SK-N-SH (cell line): ENCODE measurements at regions not wholly inside any gene's neighbourhood (a gene's known extent, or its start where the extent isn't known, plus 50 kb on each side); places are given as distances from the start of the nearest gene placed in this dataset.

Experiments
- CTCF ChIA-PET: fragments of 300-600, 350-600 bp; formaldehyde crosslinking; extraction: SDS; loops from one replicate; lab custom pipeline; 2021; lab: Yijun Ruan, JAX
- POLR2A ChIA-PET: fragments of 350-600 bp; sonication (Branson Sonifier 250); formaldehyde crosslinking; extraction: SDS; loops from one replicate; lab custom pipeline; 2020; ENCODE audit warnings: antibody characterized with exemption, inconsistent platforms; lab: Yijun Ruan, JAX
- DNase-seq: peaks from one replicate; pipeline ENCODE4 v3.0.0; 2012
- H2AFZ ChIP-seq: fragments of 200-600 bp; sonication (generic); 2 replicates; pipeline ENCODE4 v1.8.1; 2016; ENCODE audit warnings: antibody characterized with exemption, mild to moderate bottlenecking, low read depth
- H3F3A ChIP-seq: fragments of 200-600 bp; sonication (generic); replicated peaks from 2 replicates; pipeline ENCODE3; 2016; ENCODE audit warnings: antibody characterized with exemption, mild to moderate bottlenecking; ENCODE audit not compliant: insufficient read depth
- H3K27ac ChIP-seq, 2 experiments: fragments of 200-500 bp in 1 of 2; fragments of 200-600 bp in 1 of 2; sonication (Bioruptor generic) in 1 of 2; sonication (generic), shearing (Covaris generic) in 1 of 2; 2 replicates each; pipeline versions ENCODE4 v1.5.1 to v1.6.1; 2014 to 2016; ENCODE audit warnings: low read depth in 2 of 2, inconsistent platforms in 1 of 2, low read length in 1 of 2, mild to moderate bottlenecking in 1 of 2, mixed read lengths in 1 of 2
- H3K27me3 ChIP-seq: fragments of 200-600 bp; sonication (generic), shearing (Covaris generic); 2 replicates; pipeline ENCODE4 v1.6.1; 2016; ENCODE audit warnings: mixed run types; ENCODE audit not compliant: insufficient read depth
- H3K36me3 ChIP-seq, 2 experiments: fragments of 200-500 bp in 1 of 2; fragments of 200-600 bp in 1 of 2; sonication (Bioruptor generic) in 1 of 2; sonication (generic) in 1 of 2; replicated peaks in 1 of 2; 2 replicates each; pipeline versions ENCODE3 to v1.5.1; 2014 to 2016; ENCODE audit warnings: low read length in 1 of 2, mild to moderate bottlenecking in 1 of 2; ENCODE audit not compliant: insufficient read depth in 2 of 2, control insufficient read depth in 1 of 2
- H3K4me1 ChIP-seq, 2 experiments: fragments of 200-500 bp in 1 of 2; fragments of 200-600 bp in 1 of 2; sonication (Bioruptor generic) in 1 of 2; sonication (generic), shearing (Covaris generic) in 1 of 2; 2 replicates each; pipeline versions ENCODE4 v1.5.1 to v1.6.1; 2014 to 2016; ENCODE audit warnings: low read depth in 1 of 2, low read length in 1 of 2, mixed run types in 1 of 2; ENCODE audit not compliant: insufficient read depth in 2 of 2, control insufficient read depth in 1 of 2
- H3K4me2 ChIP-seq: fragments of 200-600 bp; sonication (generic), shearing (Covaris generic); 2 replicates; pipeline ENCODE4 v1.6.1; 2017; ENCODE audit warnings: mixed run types
- H3K4me3 ChIP-seq, 2 experiments: fragments of 200-500 bp in 1 of 2; fragments of 200-600 bp in 1 of 2; sonication (Bioruptor generic) in 1 of 2; sonication (generic), shearing (Covaris generic) in 1 of 2; 2 replicates each; pipeline versions ENCODE4 v1.5.1 to v1.8.1; 2014 to 2016; ENCODE audit warnings: low read depth in 2 of 2, inconsistent platforms in 1 of 2, low read length in 1 of 2, mild to moderate bottlenecking in 1 of 2, mixed read lengths in 1 of 2, moderate library complexity in 1 of 2
- H3K79me2 ChIP-seq: fragments of 200-600 bp; sonication (generic); 2 replicates; pipeline ENCODE4 v1.8.1; 2017; ENCODE audit warnings: mild to moderate bottlenecking; ENCODE audit not compliant: insufficient read depth
- H3K9ac ChIP-seq: fragments of 200-600 bp; sonication (generic); 2 replicates; pipeline ENCODE4 v1.6.1; 2017; ENCODE audit warnings: mixed run types
- H3K9me2 ChIP-seq: fragments of 200-600 bp; sonication (generic); 2 replicates; pipeline ENCODE4 v1.6.1; 2017; ENCODE audit warnings: mixed run types
- H3K9me3 ChIP-seq: fragments of 200-600 bp; sonication (generic); 2 replicates; pipeline ENCODE4 v1.6.1; 2017; ENCODE audit warnings: mixed run types, mild to moderate bottlenecking, moderate library complexity
- H4K20me1 ChIP-seq: fragments of 200-600 bp; sonication (generic); 2 replicates; pipeline ENCODE4 v1.6.1; 2017; ENCODE audit warnings: mild to moderate bottlenecking, mixed run types; ENCODE audit not compliant: insufficient read depth
- CHD2 ChIP-seq: fragments of 150-350 bp; IDR thresholded peaks from 2 replicates; pipeline ENCODE4 v1.6.1; 2018; ENCODE audit warnings: low read length; ENCODE audit not compliant: partially characterized antibody
- EP300 ChIP-seq, 2 experiments: IDR thresholded peaks; 2 replicates each; pipeline versions ENCODE4 v1.4.0 to v1.6.1; 2012; ENCODE audit warnings: borderline replicate concordance in 1 of 2, low read depth in 1 of 2, low read length in 1 of 2
- EZH2phosphoT487 ChIP-seq: fragments of 200-600 bp; sonication (generic); IDR thresholded peaks from 2 replicates; pipeline ENCODE4 v1.6.1; 2017; ENCODE audit warnings: low read depth, mixed run types, mild to moderate bottlenecking, antibody characterized with exemption, moderate library complexity, borderline replicate concordance
- FOXJ3 ChIP-seq: sonication (generic); formaldehyde crosslinking; IDR thresholded peaks from 2 replicates; pipeline ENCODE4 v1.5.1; 2020; ENCODE audit warnings: mild to moderate bottlenecking, missing genetic modification reagents
- FOXM1 ChIP-seq: IDR thresholded peaks from 2 replicates; pipeline ENCODE4 v1.4.0; 2012; ENCODE audit warnings: low read depth, mild to moderate bottlenecking
- GATA2 ChIP-seq: sonication (generic); formaldehyde crosslinking; IDR thresholded peaks from 2 replicates; pipeline ENCODE4 v1.5.0; 2020; ENCODE audit warnings: mild to moderate bottlenecking, missing genetic modification reagents
- JUND ChIP-seq: IDR thresholded peaks from 2 replicates; pipeline ENCODE4 v1.4.0; 2012
- MXI1 ChIP-seq: IDR thresholded peaks from 2 replicates; pipeline ENCODE4 v1.6.1; 2012; ENCODE audit warnings: mild to moderate bottlenecking, low read depth, low read length, improper control_type of control experiment
- NRF1 ChIP-seq: IDR thresholded peaks from 2 replicates; pipeline ENCODE4 v1.6.1; 2012; ENCODE audit warnings: low read depth, mild to moderate bottlenecking, low read length
- POLR2AphosphoS5 ChIP-seq: IDR thresholded peaks from 2 replicates; pipeline ENCODE4 v1.6.1; 2012; ENCODE audit warnings: low read depth, low read length
- RAD21 ChIP-seq: IDR thresholded peaks from 2 replicates; pipeline ENCODE4 v1.6.1; 2012; ENCODE audit warnings: mild to moderate bottlenecking, low read length
- RCOR1 ChIP-seq: fragments of 150-350 bp; IDR thresholded peaks from 2 replicates; pipeline ENCODE4 v1.6.1; 2017; ENCODE audit warnings: antibody characterized with exemption, low read length
- RFX5 ChIP-seq: IDR thresholded peaks from 2 replicates; pipeline ENCODE4 v1.6.1; 2012; ENCODE audit warnings: mild to moderate bottlenecking, improper control_type of control experiment, low read length
- SMC3 ChIP-seq: IDR thresholded peaks from 2 replicates; pipeline ENCODE4 v1.6.1; 2012; ENCODE audit warnings: low read depth, low read length, improper control_type of control experiment
- YY1 ChIP-seq: IDR thresholded peaks from 2 replicates; pipeline ENCODE4 v1.4.0; 2012; ENCODE audit warnings: low read depth, mild to moderate bottlenecking
- WGBS: methylation state at CpG from one replicate; pipeline ENCODE4 v1.1.6; 2017; ENCODE audit warnings: low lambda C conversion rate; 5-methylcytosine and 5-hydroxymethylcytosine counted together
- TF ChIP-seq, protein P1 (sequence below): fragments of 200-600 bp; sonication (generic); IDR thresholded peaks from 2 replicates; pipeline ENCODE4 v1.6.1; 2017; ENCODE audit warnings: antibody characterized with exemption, mild to moderate bottlenecking, moderate library complexity

DNA sequence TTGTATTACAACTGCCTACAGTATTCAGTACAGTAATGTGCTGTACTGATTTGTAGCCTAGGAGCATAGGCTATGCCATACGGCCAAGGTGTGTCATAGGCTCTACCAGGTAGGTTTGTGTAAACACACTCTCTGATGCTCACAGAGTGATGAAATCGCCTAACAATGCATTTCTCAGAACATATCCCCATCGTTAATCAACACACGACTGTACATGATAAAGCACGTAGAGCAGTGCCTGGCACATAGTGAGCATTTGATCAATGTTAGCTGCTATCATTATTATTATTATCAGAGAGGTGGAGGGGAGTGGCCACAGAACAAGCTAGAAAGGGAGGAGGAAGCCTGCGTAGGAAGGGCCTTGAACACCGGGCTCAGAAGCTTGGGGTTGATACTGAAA, 81.1 kb upstream of the LHX1 start:
- TF ChIP-seq POLR2AphosphoS5 (no peak), FOXJ3 (CRISPR knock-in tag) (no peak), RAD21 (no peak), SMC3 (no peak), JUND (no peak), GATA2 (CRISPR knock-in tag) (no peak), RFX5 (no peak), YY1 (no peak), FOXM1 (no peak), RCOR1 (no peak)
- 77% methylated on average over 7 of the region's 7 CpGs for WGBS
- Histone ChIP-seq H3K9ac (no peak overlapping the region), H3K79me2 (no peaks in the 10 kb centered on the region), H3K36me3 (no peaks in the 10 kb centered on the region), H3K27me3 (no peaks in the 10 kb centered on the region), H3K9me2 (no peaks in the 10 kb centered on the region), H3F3A (peaks cover 6% of the 10 kb centered on the region), H2AFZ (no peak overlapping the region), H3K4me1 (peaks cover 0 to 11% of the 10 kb centered on the region in 2 experiments; a peak in 1 of 4 replicates), H3K9me3 (no peaks in the 10 kb centered on the region), H3K27ac (no peak overlapping the region; a peak in 1 of 4 replicates), H3K4me3 (no peak overlapping the region), H3K4me2 (no peak overlapping the region), H4K20me1 (no peaks in the 10 kb centered on the region)
- no peak for DNase-seq
- ChIA-PET POLR2A (interaction anchor here (0.9 kb wide), 1 partner anchor 104 kb away, joined by 3 read pairs; no protein-coding TSS in a partner anchor), CTCF (interaction anchor here (0.8 to 1.3 kb wide), 4 partner anchors 10 to 384 kb away, joined by 3 to 5 read pairs (median 4); no protein-coding TSS in a partner anchor)

DNA sequence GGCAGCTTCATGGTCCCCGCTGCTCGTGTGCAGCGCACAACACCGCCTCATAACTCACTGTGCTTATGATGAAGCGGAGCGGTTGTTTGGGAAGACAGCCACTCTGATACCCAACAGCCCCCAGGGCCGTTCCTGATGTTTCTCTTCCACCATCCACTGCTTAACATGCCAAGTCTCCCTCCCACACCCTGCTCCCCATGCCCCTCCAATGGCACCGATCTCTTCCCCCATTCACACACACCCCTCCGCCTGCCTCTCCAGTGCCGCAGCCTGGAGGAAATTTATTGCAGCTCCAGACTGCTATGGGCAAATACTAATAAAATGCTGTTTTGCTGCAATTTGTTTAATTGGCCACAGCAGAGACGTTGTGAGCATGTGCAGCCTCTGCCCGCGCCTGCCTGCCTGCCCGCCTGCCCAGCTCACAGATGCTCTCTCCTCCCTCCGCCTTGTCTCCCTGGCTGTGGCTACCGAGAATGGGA, 80.3 kb upstream of the LHX1 start:
- Histone ChIP-seq H3K4me2 (no peak overlapping the region), H3K9ac (no peak overlapping the region), H3K79me2 (no peaks in the 10 kb centered on the region)
- peak; percentile 87 for DNase-seq
- TF ChIP-seq MXI1 (peak; percentile 55; the same call in 1 of the 2 replicates), EP300 (IDR thresholded peaks at IDR 0.05; ENCODE audit: borderline replicate concordance in 1 of 2, low read depth in 1 of 2, low read length in 1 of 2) (no peak), GATA2 (CRISPR knock-in tag) (peak; percentile 31; the same call in 1 of the 2 replicates), RAD21 (0 out of 2 replicates have a peak, but pooled peaks have one; percentile 3), FOXJ3 (CRISPR knock-in tag) (peak; percentile 55), EZH2phosphoT487 (no peak), RCOR1 (0 out of 2 replicates have a peak, but pooled peaks have one; percentile 34), NRF1 (peak; percentile 58; the same call in 1 of the 2 replicates), CHD2 (peak; percentile 39), SMC3 (peak; percentile 16; the same call in 1 of the 2 replicates)
- TF ChIP-seq, protein P1, sequence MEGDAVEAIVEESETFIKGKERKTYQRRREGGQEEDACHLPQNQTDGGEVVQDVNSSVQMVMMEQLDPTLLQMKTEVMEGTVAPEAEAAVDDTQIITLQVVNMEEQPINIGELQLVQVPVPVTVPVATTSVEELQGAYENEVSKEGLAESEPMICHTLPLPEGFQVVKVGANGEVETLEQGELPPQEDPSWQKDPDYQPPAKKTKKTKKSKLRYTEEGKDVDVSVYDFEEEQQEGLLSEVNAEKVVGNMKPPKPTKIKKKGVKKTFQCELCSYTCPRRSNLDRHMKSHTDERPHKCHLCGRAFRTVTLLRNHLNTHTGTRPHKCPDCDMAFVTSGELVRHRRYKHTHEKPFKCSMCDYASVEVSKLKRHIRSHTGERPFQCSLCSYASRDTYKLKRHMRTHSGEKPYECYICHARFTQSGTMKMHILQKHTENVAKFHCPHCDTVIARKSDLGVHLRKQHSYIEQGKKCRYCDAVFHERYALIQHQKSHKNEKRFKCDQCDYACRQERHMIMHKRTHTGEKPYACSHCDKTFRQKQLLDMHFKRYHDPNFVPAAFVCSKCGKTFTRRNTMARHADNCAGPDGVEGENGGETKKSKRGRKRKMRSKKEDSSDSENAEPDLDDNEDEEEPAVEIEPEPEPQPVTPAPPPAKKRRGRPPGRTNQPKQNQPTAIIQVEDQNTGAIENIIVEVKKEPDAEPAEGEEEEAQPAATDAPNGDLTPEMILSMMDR, result no peak
- TF ChIP-seq, all 33 proteins: peak for 8
- Histone ChIP-seq H3K9me2 (no peaks in the 10 kb centered on the region), H3K27ac (peak overlapping the region in 1 of 2 experiments; percentile 62; a peak in 1 of 4 replicates), H3K4me3 (peak overlapping the region in 1 of 2 experiments; percentile 2; a peak in 1 of 4 replicates), H3K4me1 (peaks cover 0 to 11% of the 10 kb centered on the region in 2 experiments; a peak in 1 of 4 replicates), H3F3A (peaks cover 6% of the 10 kb centered on the region), H3K9me3 (no peaks in the 10 kb centered on the region), H2AFZ (no peak overlapping the region), H3K27me3 (no peaks in the 10 kb centered on the region), H3K36me3 (no peaks in the 10 kb centered on the region), H4K20me1 (no peaks in the 10 kb centered on the region)
- CTCF ChIA-PET, result interaction anchor here (0.8 to 1.5 kb wide), 8 partner anchors 9 to 383 kb away, joined by 3 to 5 read pairs (median 4); no protein-coding TSS in a partner anchor
- POLR2A ChIA-PET, result interaction anchor here (0.9 kb wide), 1 partner anchor 105 kb away, joined by 3 read pairs; no protein-coding TSS in a partner anchor
- WGBS, result 62% methylated on average over 13 of the region's 16 CpGs
